IMR-90 (cell line): ENCODE measurements at regions not wholly inside any gene's neighbourhood (a gene's known extent, or its start where the extent isn't known, plus 50 kb on each side); places are given as distances from the start of the nearest gene placed in this dataset.

Experiments
- ATAC-seq: fragments of 200-7000 bp; cut with Tn5 transposase; 2 replicates; pipeline ENCODE4 v1.9.1; 2020; ENCODE audit warnings: low read depth, mild to moderate bottlenecking, moderate library complexity
- BruUV-seq: library from RNA; stranded (reverse); fragments of 400-500 nt; replicated peaks from 2 replicates; lab custom pipeline; 2021; lab: Mats Ljungman, UMichigan
- CTCF ChIA-PET: fragments of 300-600 bp; formaldehyde crosslinking; extraction: SDS; loops from one replicate; lab custom pipeline; 2021; ENCODE audit warnings: antibody characterized with exemption; lab: Yijun Ruan, JAX
- POLR2A ChIA-PET: fragments of 300-600 bp; sonication (Branson Sonifier 250); formaldehyde crosslinking; loops from one replicate; lab custom pipeline; 2022; ENCODE audit warnings: antibody characterized with exemption; ENCODE audit not compliant: unreplicated experiment; lab: Charles Lee
- DNase-seq: peaks from one replicate; pipeline ENCODE4 v3.0.0; 2013
- H2AFZ ChIP-seq: replicated peaks from 2 replicates; pipeline ENCODE3; 2013; ENCODE audit warnings: low read length, mild to moderate bottlenecking; ENCODE audit not compliant: poor library complexity
- H2AK5ac ChIP-seq: 2 replicates; pipeline ENCODE4 v1.6.1; 2013; ENCODE audit warnings: low read depth, low read length, inconsistent platforms
- H2AK9ac ChIP-seq: replicated peaks from 2 replicates; pipeline ENCODE3; 2013; ENCODE audit warnings: mild to moderate bottlenecking, low read depth, low read length, moderate library complexity; ENCODE audit not compliant: poor library complexity
- H2BK120ac ChIP-seq: 2 replicates; pipeline ENCODE4 v1.6.1; 2013; ENCODE audit warnings: low read depth, low read length, inconsistent platforms
- H2BK15ac ChIP-seq: 3 replicates; pipeline ENCODE4 v1.6.1; 2013; ENCODE audit warnings: low read depth, low read length, inconsistent platforms
- H2BK20ac ChIP-seq: 2 replicates; pipeline ENCODE4 v1.6.1; 2013; ENCODE audit warnings: low read depth, mild to moderate bottlenecking, inconsistent platforms, low read length, moderate library complexity
- H2BK5ac ChIP-seq: 2 replicates; pipeline ENCODE4 v1.6.1; 2013; ENCODE audit warnings: mild to moderate bottlenecking, low read depth, low read length, inconsistent platforms; ENCODE audit not compliant: poor library complexity, severe bottlenecking
- H3K14ac ChIP-seq: replicated peaks from 2 replicates; pipeline ENCODE4 v1.6.1; 2013; ENCODE audit warnings: low read depth, low read length, inconsistent platforms
- H3K18ac ChIP-seq: 2 replicates; pipeline ENCODE4 v1.6.1; 2013; ENCODE audit warnings: low read depth, low read length, control low read depth
- H3K23ac ChIP-seq: 2 replicates; pipeline ENCODE4 v1.6.1; 2013; ENCODE audit warnings: low read depth, low read length, inconsistent platforms
- H3K27ac ChIP-seq: 2 replicates; pipeline ENCODE4 v1.5.1; 2013; ENCODE audit warnings: mild to moderate bottlenecking, control low read depth, low read length; ENCODE audit not compliant: insufficient read depth
- H3K27me3 ChIP-seq: 2 replicates; pipeline ENCODE4 v1.6.1; 2013; ENCODE audit warnings: low read length; ENCODE audit not compliant: control insufficient read depth, insufficient read depth
- H3K36me3 ChIP-seq: 2 replicates; pipeline ENCODE4 v1.6.1; 2013; ENCODE audit warnings: low read length, mixed read lengths; ENCODE audit not compliant: control insufficient read depth, insufficient read depth
- H3K4ac ChIP-seq: 2 replicates; pipeline ENCODE4 v1.6.1; 2013; ENCODE audit warnings: low read depth, low read length, inconsistent platforms
- H3K4me1 ChIP-seq: 2 replicates; pipeline ENCODE4 v1.6.1; 2013; ENCODE audit warnings: low read length, mixed read lengths; ENCODE audit not compliant: control insufficient read depth, insufficient read depth
- H3K4me2 ChIP-seq: 2 replicates; pipeline ENCODE4 v1.6.1; 2013; ENCODE audit warnings: low read depth, mild to moderate bottlenecking, control low read depth, low read length, moderate library complexity
- H3K4me3 ChIP-seq: 2 replicates; pipeline ENCODE4 v1.5.1; 2013; ENCODE audit warnings: low read depth, mild to moderate bottlenecking, control low read depth, low read length, moderate library complexity; ENCODE audit not compliant: insufficient read depth
- H3K56ac ChIP-seq: 2 replicates; pipeline ENCODE4 v1.6.1; 2013; ENCODE audit warnings: low read length, inconsistent platforms; ENCODE audit not compliant: insufficient read depth; ENCODE audit errors: extremely low read depth
- H3K79me1 ChIP-seq, 2 experiments: 2 replicates each; pipeline ENCODE4 v1.6.1; 2013; ENCODE audit warnings: low read length in 2 of 2, inconsistent platforms in 1 of 2, low read depth in 1 of 2
- H3K9ac ChIP-seq: 2 replicates; pipeline ENCODE4 v1.6.1; 2013; ENCODE audit warnings: low read depth, low read length, control low read depth
- H3K9me1 ChIP-seq: 2 replicates; pipeline ENCODE4 v1.6.1; 2013; ENCODE audit warnings: low read length, inconsistent platforms; ENCODE audit not compliant: insufficient read depth
- H3K9me3 ChIP-seq: 2 replicates; pipeline ENCODE4 v1.6.1; 2013; ENCODE audit warnings: low read length; ENCODE audit not compliant: control insufficient read depth, insufficient read depth
- H4K20me1 ChIP-seq: 2 replicates; pipeline ENCODE4 v1.6.1; 2013; ENCODE audit warnings: low read length, inconsistent platforms; ENCODE audit not compliant: insufficient read depth
- H4K5ac ChIP-seq: 2 replicates; pipeline ENCODE4 v1.6.1; 2013; ENCODE audit warnings: mild to moderate bottlenecking, low read depth, low read length, control low read depth
- H4K8ac ChIP-seq, 2 experiments: 2 replicates each; pipeline ENCODE4 v1.6.1; 2013; ENCODE audit warnings: low read depth in 2 of 2, low read length in 2 of 2, control low read depth in 1 of 2, inconsistent platforms in 1 of 2
- H4K91ac ChIP-seq: 2 replicates; pipeline ENCODE4 v1.6.1; 2013; ENCODE audit warnings: low read depth, low read length, inconsistent platforms; ENCODE audit not compliant: insufficient read depth
- CHD1 ChIP-seq: IDR thresholded peaks from 2 replicates; pipeline ENCODE4 v1.6.1; 2012; ENCODE audit warnings: low read depth, low read length, improper control_type of control experiment
- MAFK ChIP-seq: IDR thresholded peaks from 2 replicates; pipeline ENCODE4 v1.6.1; 2012; ENCODE audit warnings: low read depth, low read length, improper control_type of control experiment
- MXI1 ChIP-seq: IDR thresholded peaks from 2 replicates; pipeline ENCODE4 v1.6.1; 2012; ENCODE audit warnings: low read depth, mild to moderate bottlenecking, low read length, moderate library complexity, borderline replicate concordance
- POLR2A ChIP-seq: IDR thresholded peaks from 2 replicates; pipeline ENCODE4 v1.6.1; 2012; ENCODE audit warnings: mild to moderate bottlenecking, low read depth, low read length
- RAD21 ChIP-seq: IDR thresholded peaks from 2 replicates; pipeline ENCODE4 v1.6.1; 2012; ENCODE audit warnings: low read length, improper control_type of control experiment
- RCOR1 ChIP-seq: IDR thresholded peaks from 2 replicates; pipeline ENCODE4 v1.6.1; 2012; ENCODE audit warnings: mild to moderate bottlenecking, low read length, improper control_type of control experiment; ENCODE audit not compliant: insufficient replicate concordance
- RFX5 ChIP-seq: IDR thresholded peaks from 2 replicates; pipeline ENCODE4 v1.8.0; 2012; ENCODE audit warnings: low read depth, mild to moderate bottlenecking, low read length, moderate library complexity
- USF2 ChIP-seq: fragments of 150-350 bp; IDR thresholded peaks from 2 replicates; pipeline ENCODE4 v1.6.1; 2017; ENCODE audit warnings: mild to moderate bottlenecking, antibody characterized with exemption, low read length, low read depth
- whole genome bisulfite sequencing, 2 experiments: methylation state at CpG; one replicate each; pipeline versions ENCODE4 v1.1.5 to v1.1.7; 2013; ENCODE audit warnings: missing lambda C conversion rate in 2 of 2; ENCODE audit not compliant: insufficient read length in 1 of 2; ENCODE audit errors: extremely low coverage in 2 of 2; 5-methylcytosine and 5-hydroxymethylcytosine counted together
- dilution Hi-C: fragments of 300-500 bp; cut with HindIII; formaldehyde crosslinking; loops from one replicate; pipeline ENCODE4 v1.14.3; 2018; ENCODE audit warnings: low sequenced_read_pairs; ENCODE audit not compliant: unreplicated experiment
- in situ Hi-C: fragments of 300-500 bp; cut with MboI; formaldehyde crosslinking; loops from 3 replicates; pipeline ENCODE4 v1.14.3; 2019; ENCODE audit warnings: low sequenced_read_pairs, inconsistent platforms, mixed read lengths
- intact Hi-C: fragments of 100-400 bp; cut with micrococcal nuclease; formaldehyde crosslinking; loops from 2 replicates; pipeline ENCODE4 v1.10.0; 2022

DNA sequence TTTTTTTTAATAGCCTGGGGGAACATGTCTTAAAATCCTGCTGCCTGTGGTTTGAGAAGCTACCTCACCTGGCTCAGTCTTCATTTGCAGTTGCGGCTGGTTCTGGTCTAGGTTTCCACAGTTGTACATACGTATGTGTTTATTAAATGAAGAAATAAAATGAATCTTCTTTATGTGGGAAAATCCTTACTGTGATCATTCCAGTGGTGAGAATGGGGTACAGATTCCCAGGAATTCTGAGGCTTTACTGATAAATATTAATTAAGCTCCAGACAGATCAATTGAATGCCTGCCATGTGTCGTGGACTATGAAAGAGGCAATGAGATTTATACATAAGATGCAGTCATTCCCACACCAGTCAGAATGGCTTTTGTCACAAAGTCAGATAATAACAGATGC, 356.1 kb upstream of the GRM7 start:
- CTCF ChIA-PET = no interaction called here
- dilution Hi-C loops = no loop called here

More for the DNA sequence above, 356.1 kb upstream of the GRM7 start:
- no peak overlapping the region for H3K56ac ChIP-seq
- H3K9ac ChIP-seq = no peak overlapping the region
- H2BK15ac ChIP-seq = no peak overlapping the region
- H3K4me3 ChIP-seq = no peak overlapping the region
- H3K36me3 ChIP-seq = no peaks in the 10 kb centered on the region
- H3K27ac ChIP-seq = no peak overlapping the region
- POLR2A ChIA-PET = no interaction called here
- H2AK5ac ChIP-seq = no peak overlapping the region
- no peaks in the 10 kb centered on the region for H3K4me1 ChIP-seq
- no peaks in the 10 kb centered on the region for H3K27me3 ChIP-seq
- no peak overlapping the region for H3K4me2 ChIP-seq
- no peak overlapping the region for H4K5ac ChIP-seq
- H2BK20ac ChIP-seq = no peak overlapping the region
- H3K9me3 ChIP-seq = peaks cover 2% of the 10 kb centered on the region; the same call in 1 of the 2 replicates
- ATAC-seq (no peak), DNase-seq (no peak)
- H2AFZ ChIP-seq = no peak overlapping the region
- no peak overlapping the region for H2BK120ac ChIP-seq
- intact Hi-C loops = no loop called here
- no peak overlapping the region for H2BK5ac ChIP-seq
- WGBS, 2 experiments = no CpG with 5 or more reads among the region's 3 CpGs
- no peak overlapping the region for H4K8ac ChIP-seq
- no TSS peak for BruUV-seq
- H3K79me1 ChIP-seq = no peaks in the 10 kb centered on the region
- TF ChIP-seq RFX5 (no peak), MAFK (no peak), CHD1 (no peak), USF2 (no peak), MXI1 (no peak), RCOR1 (no peak), RAD21 (no peak), POLR2A (no peak)
- no peaks in the 10 kb centered on the region for H3K9me1 ChIP-seq
- no peaks in the 10 kb centered on the region for H4K20me1 ChIP-seq
- H2AK9ac ChIP-seq = no peak overlapping the region
- H3K18ac ChIP-seq = no peak overlapping the region
- no peak overlapping the region for H3K14ac ChIP-seq
- in situ Hi-C loops = no loop called here
- H3K23ac ChIP-seq = no peak overlapping the region
- no peak overlapping the region for H4K91ac ChIP-seq
- H3K4ac ChIP-seq = no peak overlapping the region
